B cell (primary cell): ENCODE measurements at regions not wholly inside any gene's neighbourhood (a gene's known extent, or its start where the extent isn't known, plus 50 kb on each side); places are given as distances from the start of the nearest gene placed in this dataset.

Experiments used
- CTCF ChIP-seq: fragments of 200-600 bp; IDR thresholded peaks from one replicate; pipeline ENCODE4 v1.8.0; 2022; ENCODE audit warnings: antibody characterized with exemption, mild to moderate bottlenecking
- EZH2 ChIP-seq: IDR thresholded peaks from 2 replicates; pipeline ENCODE4 v1.6.1; 2012; ENCODE audit warnings: borderline replicate concordance, low read depth, mild to moderate bottlenecking, moderate library complexity, low read length; ENCODE audit not compliant: insufficient read depth, poor library complexity, severe bottlenecking

- TF ChIP-seq CTCF = no peak
- no peak for TF ChIP-seq EZH2
Measured at GRCh38 chr1:29508458-29509107, 272.3 kb downstream of the PTPRU start.
